ENCODE measurements at regions not wholly inside any gene's neighbourhood (a gene's known extent, or its start where the extent isn't known, plus 50 kb on each side); places are given as distances from the start of the nearest gene placed in this dataset.

DNA sequence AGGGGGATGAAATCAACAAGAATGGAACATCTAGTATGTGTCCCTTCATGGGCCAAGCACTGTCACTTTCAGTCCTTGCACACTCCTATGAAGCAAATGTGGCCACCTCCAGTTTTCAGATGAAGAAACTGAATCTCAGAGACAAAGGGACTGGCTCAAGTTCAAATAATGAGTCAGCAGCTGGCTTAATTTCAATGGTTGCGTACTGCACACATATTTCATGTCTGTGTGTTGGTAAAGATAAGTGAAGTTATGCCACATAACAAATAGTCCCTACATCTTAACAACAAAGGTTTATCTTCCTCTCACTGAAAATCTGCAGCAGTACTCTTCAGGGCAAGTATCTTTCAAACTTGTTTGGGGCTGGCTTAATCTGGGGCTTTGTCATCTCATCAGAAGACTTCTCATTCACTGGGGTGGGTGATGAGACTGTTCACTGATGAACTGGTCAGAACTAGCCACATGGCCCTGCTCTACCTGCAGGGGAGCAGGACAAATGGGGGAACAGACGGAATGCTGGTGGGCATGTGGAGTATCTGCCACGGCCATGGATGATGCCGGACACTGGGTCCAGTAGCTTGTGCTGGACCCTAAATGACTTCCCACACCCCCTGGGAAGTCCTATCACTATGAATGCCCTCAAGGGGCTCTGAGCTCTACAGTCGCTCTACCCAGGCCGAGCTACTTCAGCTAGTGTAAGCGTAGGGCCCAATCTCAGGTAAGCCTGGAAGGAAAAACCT, 263.2 kb downstream of the CYP26B1 start:
- TF ChIP-seq, protein P1, sequence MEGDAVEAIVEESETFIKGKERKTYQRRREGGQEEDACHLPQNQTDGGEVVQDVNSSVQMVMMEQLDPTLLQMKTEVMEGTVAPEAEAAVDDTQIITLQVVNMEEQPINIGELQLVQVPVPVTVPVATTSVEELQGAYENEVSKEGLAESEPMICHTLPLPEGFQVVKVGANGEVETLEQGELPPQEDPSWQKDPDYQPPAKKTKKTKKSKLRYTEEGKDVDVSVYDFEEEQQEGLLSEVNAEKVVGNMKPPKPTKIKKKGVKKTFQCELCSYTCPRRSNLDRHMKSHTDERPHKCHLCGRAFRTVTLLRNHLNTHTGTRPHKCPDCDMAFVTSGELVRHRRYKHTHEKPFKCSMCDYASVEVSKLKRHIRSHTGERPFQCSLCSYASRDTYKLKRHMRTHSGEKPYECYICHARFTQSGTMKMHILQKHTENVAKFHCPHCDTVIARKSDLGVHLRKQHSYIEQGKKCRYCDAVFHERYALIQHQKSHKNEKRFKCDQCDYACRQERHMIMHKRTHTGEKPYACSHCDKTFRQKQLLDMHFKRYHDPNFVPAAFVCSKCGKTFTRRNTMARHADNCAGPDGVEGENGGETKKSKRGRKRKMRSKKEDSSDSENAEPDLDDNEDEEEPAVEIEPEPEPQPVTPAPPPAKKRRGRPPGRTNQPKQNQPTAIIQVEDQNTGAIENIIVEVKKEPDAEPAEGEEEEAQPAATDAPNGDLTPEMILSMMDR (conservative IDR thresholded peaks at IDR 0.05; ENCODE audit: low read depth, low read length) = no peak
- DNase-seq (ENCODE audit: low read depth) = no peak
- no peak overlapping the region for H3K4me3 ChIP-seq (ENCODE audit: low read length)

DNA sequence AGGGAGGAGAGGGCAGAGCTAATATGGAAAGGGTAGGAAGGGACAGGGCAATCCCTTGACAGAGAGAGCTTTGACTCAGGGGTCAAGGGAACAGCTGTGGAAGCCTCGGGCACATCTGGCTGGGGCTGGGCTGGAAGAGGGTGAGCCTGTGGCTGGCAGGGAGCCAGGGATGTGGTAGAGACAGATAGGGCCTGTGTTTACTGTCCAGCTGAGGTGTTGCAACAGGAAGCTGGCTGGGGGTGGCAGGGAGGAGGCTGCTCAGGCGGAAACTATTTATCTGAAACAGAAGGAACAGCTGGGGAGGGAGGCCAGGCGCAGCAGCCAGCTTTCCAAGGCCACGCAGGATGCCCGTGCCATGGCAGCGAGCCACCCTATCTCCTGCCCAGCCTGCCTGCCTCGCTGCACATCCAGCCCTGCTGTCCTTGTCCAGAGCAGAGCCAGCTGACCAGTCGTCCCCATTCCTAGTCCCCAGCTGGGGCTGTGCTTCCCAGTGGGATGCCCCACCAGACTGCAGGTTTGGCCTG, 264.7 kb downstream of the CYP26B1 start:
- TF ChIP-seq, protein P1 (conservative IDR thresholded peaks at IDR 0.05; ENCODE audit: low read depth, low read length) = no peak
- no peak overlapping the region for H3K4me3 ChIP-seq (ENCODE audit: low read length)
- DNase-seq (ENCODE audit: low read depth) = no peak

DNA sequence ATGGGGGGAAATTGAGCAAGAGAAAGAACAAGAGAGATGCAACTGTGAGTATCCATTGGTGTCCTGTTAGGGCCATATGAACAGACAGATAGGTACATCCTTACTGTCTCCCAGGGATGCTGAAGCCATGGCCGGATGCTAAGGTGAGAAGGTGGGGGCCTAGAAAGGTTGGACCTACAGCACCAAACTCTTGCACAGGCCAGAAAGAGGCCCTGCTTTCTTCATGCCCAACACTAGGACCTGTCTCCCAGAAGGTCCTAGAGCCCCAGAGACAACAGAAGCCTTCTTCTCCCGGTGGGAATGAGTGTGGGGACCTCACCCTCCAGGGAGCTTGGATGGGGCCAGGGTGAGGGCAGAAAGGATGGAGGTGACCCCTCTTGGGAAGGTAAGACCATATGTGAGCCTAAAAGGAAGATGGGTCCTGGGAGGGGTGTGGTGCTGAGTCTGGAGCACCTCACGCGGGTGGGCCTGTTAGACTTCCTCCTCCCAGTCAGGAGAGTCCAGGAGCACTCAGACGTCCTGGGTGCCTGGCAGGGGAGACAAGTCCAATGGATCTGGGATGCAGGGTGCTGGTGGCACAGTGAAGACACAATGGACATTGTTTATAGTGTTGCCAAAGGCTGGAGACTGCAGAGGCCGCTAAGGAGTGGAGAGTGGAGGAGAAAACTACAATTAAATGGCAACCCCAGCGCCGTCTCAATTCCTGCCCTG, 265.3 kb downstream of the CYP26B1 start:
- no peak overlapping the region for H3K4me3 ChIP-seq (ENCODE audit: low read length)
- TF ChIP-seq, protein P1 (conservative IDR thresholded peaks at IDR 0.05; ENCODE audit: low read depth, low read length) = no peak
- no peak for DNase-seq (ENCODE audit: low read depth)

DNA sequence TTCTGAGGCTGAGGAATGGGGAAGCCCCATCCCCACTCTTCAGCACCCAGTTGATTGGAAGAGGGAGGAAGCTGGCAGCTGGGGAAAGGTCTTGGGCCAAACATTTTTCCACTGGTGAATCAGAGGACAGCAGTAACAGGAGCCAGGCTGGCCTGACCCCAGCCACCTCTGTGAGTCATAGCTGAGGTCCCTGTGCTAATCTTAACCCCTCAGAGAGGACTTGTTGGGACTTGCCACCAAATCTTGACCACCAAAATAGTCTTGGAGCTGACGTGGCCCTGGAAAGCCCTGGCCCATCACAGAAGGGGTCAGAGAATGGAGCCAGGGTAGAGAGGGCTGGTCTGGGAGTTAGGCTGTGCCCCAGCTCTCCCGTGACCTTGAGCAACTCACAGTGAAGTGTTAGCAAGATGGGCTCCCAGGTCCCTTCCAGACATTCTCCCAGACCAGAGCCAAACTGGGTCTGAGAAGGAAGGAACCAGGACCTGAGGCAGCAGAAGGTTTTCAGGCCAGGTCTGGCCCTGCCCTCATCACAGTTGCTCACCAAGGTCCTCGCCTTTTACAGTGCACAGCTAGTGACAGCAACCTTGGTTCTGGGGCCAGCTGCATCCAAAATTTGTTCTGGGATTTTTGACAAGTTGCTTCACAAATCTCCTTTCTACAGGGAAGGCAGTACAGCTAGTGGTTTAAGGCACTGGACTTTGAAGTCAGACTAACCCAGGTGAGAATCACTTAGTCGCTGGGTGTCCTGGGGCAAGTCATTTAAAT, 266.6 kb downstream of the CYP26B1 start:
- TF ChIP-seq, protein P1 (conservative IDR thresholded peaks at IDR 0.05; ENCODE audit: low read depth, low read length) = no peak
- no peak overlapping the region for H3K4me3 ChIP-seq (ENCODE audit: low read length)
- no peak for DNase-seq (ENCODE audit: low read depth)

DNA sequence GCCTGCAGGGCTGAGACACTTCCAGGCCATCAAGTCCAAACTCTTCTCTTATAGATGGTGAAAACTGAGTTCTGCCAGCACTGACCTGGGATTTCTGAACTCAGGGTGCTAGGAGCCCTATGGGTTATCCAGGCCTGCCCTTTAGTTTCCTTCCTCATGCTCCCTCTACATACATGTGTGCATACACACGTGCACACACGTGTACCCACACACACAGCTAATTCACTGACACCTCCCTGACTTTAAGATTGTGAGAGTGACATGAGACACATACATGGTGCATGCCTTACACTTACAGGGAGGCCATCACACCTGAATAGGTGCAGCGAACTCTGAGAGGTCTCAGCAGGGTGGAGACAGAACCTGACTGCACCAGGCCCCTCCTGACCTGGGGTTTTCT, 267.4 kb downstream of the CYP26B1 start:
- H3K4me3 ChIP-seq (ENCODE audit: low read length) = no peak overlapping the region
- no peak for DNase-seq (ENCODE audit: low read depth)
- TF ChIP-seq, protein P1 (conservative IDR thresholded peaks at IDR 0.05; ENCODE audit: low read depth, low read length) = no peak

DNA sequence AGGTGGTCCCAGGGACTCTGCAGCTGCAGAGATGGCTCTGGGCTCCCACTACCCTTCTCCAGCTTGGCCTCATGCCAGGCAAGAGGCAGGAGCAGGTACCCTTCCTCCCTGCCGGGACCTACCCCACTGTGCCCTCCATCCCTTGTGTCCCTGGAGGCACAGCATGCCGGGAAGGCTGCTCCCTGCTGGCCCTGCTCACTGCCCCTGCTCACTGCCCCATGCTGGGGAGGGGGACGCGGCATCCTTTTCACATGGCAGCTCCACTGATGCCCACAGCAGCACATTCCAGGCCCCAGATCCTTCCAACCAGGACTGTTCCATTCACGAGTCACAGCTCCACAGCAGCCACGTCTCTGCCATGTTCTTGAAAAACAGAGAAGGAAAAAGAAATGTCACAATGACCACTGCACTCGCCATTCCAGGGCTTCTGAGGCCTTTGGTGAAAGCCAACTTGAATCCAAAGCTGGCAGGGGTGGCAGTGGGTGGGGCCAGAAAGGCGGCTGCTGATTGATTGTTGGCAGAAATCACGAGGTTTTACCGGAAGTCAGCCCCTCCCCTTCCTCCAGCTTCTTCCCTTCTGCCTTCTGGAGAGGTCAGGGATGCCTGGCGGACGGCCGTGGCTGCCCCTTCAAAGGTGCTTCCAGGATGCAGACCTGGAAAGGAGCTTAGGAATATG, 268.0 kb downstream of the CYP26B1 start:
- DNase-seq (ENCODE audit: low read depth) = no peak
- H3K4me3 ChIP-seq (ENCODE audit: low read length) = no peak overlapping the region
- TF ChIP-seq, protein P1 (conservative IDR thresholded peaks at IDR 0.05; ENCODE audit: low read depth, low read length) = no peak

All from retinal pigment epithelial cell (primary cell).